OCI-M1 (cell line): ENCODE measurements at regions not wholly inside any gene's neighbourhood (a gene's known extent, or its start where the extent isn't known, plus 50 kb on each side); places are given as distances from the start of the nearest gene placed in this dataset.
A peak's percentile ranks its signal among the peaks of the same experiment; 100 is the strongest.
"Not testable (repeated sequence)": the region's sequence is repeated elsewhere in the genome, so short reads cannot be mapped to it uniquely, and the experiment has no call there.

Experiments
- DNase-seq: peaks from one replicate; lab custom pipeline; 2025; lab: John Stamatoyannopoulos, UW

DNA sequence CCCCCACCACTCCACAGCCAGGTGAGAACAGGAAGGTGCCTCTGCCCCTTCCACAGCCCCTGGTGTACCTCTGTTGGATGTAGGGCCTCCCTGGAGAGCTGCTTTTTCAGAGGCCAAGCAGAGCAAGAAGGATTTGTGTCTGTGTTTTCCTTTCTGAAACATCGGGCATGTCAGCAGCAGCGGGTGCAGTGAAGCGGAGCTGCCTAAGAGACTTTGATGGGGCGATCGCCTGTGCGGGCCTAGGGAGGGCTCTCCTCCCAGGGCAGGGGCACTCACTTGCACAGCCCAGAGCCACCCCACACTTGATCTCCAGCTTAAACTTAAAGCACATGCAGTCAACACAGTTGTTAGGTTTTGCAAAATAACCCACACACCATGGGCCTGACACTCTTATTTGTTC is 324.7 kb downstream of the ACTR3B start:
- no peak for DNase-seq

DNA sequence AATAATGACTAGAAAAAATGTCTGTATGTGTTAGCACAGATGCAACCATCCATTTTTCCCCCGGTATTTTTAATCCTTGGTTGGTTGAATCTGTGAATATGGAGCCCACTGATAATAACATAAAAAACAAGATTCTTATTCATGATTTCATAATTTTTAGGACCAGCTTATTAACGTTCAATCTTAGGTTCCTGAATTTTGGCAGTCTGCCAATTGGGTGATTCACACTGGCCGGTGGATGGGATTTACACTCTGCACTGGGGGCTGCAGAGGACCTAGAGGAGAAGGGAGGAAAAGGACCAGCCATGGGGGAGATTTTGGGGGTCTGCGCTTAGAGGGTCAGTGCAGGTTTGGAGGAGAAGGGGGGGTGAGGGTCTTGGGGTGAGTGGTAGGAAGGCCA is 327.9 kb downstream of the ACTR3B start:
- DNase-seq = no peak

DNA sequence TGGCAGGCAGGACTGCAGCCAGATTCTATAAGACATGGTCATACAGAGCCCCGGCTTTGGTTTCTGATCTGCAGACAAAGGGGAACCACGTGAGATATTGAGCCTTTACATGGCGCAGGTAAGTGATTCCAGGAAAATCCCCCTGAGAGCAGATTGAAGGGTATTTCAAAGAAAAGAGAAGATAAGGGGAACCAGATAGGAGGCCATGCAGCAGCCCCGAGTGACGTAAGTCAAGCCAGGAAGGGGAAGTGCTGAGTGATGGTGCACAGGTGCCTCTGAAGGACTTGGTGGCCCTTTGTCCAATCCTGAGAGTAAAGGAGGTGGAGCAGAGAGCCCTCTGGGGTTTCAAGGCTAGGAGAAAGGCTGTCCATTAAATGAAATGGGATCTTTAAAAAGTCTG is 329.0 kb downstream of the ACTR3B start:
- DNase-seq = no peak

DNA sequence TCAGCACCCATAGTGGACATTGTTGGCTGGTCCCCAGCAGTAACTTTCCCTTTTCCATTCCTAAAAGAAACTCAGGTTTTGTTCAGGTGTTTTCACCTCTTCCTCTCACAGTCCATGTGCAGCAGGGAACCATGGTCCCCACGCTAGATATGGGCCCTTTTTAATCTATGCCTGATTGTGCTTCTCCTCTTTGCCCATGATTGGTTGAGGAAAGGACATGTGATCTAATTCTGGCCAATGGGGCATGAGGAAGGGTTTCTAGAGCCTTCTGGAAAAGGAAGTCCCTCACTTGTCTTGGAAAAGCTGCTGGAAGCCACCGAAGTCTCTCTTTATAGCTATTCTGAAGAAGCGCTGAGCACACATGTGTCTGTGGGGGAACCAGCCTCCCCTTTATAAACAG is 330.7 kb downstream of the ACTR3B start:
- DNase-seq = no peak

DNA sequence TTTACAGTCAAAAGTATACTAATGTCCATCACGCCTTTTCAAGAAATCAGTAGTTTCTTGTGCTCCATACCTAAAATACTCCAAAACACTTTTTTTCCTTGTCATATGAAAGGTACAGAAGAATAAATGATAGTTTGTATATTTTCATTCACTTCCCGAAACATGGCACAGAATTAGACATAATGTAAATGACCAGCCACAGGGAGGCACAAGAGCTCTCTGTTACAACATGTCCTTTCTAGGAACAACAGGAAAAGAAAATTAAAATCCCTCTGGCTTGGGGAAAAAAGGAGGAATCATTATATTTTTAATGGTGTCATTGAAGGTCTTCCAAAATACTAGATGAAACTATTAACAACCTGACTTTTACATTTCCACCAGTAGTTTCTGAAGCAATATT is 331.2 kb downstream of the ACTR3B start:
- no peak for DNase-seq

DNA sequence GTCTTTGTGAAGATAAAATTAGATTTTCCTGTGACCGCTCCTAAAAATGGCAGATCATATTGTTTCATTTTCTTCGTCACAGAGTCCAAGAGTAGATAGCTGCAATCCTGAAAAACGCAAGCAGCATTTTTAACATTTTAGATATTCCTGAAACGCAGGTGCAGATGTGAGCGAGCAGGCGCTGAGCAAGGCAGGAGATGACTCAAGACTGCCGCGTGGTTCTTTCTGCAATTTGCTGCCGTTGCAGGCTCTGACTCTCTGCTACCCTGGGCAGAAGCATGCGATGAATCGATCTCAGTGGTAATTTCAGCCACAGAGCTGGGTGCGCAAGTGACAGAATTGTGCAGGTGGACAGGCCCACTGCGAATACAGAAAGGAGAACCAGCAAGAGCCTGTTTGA is 331.9 kb downstream of the ACTR3B start:
- no peak for DNase-seq

DNA sequence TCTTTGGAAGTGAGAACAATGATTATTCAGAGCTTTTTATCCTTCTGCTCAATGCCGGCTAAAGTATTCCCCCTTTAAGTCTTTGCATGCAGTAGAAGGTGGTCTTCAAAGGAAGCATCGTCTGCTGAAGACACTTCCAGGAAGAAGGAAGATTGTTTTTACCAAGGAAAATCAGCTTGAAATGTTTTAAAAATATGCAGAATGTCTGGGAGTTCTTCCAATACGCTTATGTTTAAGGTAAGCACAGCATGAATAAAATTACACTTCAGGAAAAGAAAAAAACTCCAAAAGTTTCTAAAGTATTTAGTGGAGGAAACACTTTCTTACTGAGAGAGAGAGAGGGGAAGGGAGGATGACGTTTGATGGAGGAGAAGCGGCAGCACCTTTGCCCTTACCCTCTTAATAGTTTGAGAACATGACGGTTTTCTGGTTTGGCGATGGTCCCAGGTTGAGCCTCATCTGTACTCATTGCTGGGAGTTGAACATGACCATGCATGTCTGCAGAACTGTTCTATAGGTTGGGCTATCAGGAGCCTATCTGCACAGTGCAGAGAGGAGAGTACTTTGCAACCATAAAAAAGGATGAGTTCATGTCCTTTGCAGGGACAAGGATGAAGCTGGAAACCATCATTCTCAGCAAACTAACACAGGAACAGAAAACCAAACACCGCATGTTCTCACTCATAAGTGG is 338.1 kb downstream of the ACTR3B start:
- DNase-seq = no peak

DNA sequence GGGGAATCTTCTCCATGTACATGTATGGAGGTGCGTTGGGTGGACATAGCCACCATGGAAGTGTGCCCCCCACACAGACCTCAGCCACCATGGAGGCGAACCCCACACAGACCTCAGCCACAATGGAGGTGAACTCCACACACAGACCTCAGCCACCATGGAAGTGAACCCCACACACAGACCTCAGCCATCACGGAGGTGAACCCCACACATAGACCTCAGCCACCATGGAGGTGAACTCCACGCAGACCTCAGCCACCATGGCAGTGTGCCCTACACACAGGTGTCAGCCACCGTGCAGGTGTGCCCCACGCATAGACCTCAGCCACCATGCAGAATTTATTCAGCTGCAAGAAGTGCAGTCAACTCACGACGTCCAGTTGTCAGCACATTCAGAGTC is 339.7 kb downstream of the ACTR3B start:
- DNase-seq = no peak

DNA sequence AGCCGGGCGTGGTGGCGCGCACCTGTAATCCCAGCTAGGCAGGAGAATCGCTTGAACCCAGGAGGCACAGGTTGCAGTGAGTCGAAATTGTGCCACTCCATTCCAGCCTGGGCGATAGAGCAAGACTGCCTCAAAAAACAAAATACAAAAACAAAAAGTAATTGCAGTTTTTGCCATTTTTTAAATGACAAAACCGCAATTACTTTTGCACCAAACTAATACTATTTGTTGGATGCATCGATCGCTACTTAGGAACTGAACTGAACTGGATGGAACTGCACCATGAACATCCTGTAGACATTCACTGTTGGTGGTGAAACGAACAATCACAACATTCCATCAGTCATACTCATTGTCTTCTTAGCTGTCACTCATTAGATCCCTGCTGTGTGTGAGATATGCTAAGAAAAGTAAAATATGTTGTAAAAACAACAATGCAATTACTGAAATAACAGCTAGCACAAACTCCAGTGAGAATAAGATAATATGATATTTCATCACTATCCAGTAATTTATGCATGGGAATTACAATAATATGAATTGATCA is 341.2 kb downstream of the ACTR3B start:
- DNase-seq = no peak

DNA sequence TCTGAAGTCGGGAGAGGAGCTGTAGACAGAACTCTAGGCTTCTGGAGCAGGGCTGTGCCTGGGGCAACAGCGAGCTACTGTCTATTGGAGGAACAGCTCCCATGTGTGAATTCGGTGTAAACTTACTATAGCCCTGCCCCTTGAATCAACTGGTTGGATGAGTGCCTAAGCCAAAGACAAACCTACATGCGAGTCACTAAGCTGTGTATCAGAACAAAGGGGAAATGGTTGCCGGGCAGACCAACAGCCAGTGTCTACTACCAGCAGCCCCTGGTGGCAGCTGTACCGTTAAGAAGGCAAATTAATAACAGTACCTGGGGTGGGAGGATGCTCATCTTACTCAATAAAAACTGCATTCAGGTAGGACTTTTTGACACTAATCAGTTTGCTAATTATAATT is 343.6 kb downstream of the ACTR3B start:
- no peak for DNase-seq

DNA sequence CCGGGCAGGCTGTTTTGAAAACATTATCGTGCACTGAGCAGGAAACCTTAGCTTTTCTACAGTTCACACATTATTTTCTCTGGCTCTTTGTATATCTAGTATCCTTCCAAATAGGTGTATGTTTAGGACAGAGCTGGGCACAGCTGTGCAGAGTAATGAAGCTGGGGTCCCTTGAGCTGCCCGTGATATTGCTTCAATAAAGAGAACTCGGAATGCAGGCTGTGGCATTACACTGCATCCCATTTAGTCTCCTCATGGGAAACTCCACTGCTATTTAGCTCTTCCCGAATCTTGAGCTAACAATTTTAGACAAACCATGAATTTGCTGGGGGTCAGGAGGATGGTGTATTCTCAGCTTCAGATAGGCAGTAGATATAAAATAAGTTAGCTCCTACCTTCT is 348.3 kb downstream of the ACTR3B start:
- no peak for DNase-seq

DNA sequence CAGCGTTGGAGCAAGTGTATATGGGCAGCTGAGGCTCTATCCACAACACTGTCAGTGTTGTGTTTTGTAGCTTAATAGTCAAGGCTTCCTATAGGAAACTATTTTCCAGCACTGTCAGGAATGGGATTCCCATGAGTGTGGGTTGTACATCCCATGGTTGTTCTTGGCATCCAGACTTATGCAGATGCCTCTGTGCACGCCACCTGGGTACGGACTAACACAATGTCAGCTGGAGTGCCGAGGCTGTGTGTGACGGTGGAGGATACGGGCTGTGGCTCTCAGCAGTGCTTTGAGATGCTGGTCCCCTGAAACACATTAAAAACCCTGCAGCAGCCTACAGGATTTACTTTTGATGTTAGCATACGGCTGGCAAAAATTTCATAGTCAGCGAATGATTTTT is 350.0 kb downstream of the ACTR3B start:
- DNase-seq = no peak

DNA sequence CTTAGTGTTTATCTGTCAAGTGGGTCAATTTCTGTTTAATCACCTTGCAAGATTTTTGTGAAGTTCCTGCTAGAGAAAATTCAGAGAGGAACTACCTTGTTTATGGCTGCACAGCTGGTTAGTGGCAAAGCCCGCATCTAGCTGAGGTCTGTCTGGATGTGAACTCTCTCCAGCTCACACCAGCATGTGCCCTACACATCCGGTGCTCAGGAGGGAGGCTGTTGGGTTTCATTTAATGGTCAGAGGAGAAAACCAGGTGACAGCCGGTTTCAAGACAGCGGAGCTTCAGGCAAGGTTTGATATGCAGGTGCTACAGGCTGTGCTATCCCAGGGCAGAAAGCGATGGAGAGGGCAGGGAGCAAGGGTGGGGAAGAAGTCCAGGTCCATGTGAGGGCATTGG is 351.1 kb downstream of the ACTR3B start:
- no peak for DNase-seq

DNA sequence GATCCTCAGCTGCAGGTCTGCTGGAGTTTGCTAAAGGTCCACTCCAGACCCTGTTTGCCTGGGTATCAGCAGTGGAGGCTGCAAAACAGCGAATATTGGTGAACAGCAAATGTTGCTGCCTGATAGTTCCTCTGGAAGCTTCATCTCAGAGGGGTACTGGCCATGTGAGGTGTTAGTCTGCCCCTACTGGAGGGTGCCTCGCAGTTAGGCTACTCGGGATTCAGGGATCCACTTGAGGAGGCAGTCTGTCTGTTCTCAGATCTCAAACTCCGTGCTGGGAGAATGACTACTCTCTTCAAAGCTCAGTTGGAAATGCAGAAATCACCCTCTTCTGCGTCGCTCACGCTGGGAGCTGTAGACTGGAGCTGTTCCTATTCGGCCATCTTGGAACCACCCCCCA is 362.7 kb downstream of the ACTR3B start:
- not testable (repeated sequence) for DNase-seq

DNA sequence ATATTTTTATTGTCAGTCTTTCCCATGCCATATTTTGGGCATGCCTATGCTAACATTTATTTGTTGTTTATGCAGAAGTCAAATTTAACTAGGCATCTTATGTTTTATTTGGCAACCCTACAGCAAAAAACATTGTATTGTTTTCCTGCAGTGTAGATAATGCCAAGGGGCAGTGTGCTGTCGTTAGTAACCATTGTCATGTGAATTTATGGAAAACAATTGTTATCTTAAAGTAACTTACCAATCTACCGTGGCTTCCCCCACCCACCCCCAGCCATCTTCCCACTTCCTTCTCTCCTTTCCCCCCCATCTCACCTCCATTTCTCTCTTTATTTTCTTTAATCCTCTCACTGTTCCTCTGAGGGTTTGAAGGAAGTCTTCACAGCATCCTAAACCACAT is 370.5 kb downstream of the ACTR3B start:
- no peak for DNase-seq

DNA sequence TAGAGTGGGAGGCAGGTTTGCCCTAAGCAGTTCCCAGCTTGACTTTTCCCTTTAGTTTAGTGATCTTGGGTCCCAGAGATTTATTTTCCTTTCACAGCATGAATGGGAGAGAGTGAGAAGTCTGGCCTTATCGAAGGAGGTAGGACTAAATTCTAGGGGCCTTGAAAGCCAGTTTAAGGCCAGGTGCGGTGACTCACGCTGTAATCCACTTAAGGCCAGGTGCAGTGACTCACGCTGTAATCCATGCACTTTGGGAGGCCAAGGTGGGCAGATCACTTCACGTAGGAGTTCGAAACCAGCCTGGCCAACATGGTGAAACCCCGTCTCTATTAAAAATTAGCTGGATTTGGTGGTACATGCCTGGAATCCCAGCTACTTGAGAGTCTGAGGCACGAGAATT is 392.2 kb downstream of the ACTR3B start:
- DNase-seq = no peak

DNA sequence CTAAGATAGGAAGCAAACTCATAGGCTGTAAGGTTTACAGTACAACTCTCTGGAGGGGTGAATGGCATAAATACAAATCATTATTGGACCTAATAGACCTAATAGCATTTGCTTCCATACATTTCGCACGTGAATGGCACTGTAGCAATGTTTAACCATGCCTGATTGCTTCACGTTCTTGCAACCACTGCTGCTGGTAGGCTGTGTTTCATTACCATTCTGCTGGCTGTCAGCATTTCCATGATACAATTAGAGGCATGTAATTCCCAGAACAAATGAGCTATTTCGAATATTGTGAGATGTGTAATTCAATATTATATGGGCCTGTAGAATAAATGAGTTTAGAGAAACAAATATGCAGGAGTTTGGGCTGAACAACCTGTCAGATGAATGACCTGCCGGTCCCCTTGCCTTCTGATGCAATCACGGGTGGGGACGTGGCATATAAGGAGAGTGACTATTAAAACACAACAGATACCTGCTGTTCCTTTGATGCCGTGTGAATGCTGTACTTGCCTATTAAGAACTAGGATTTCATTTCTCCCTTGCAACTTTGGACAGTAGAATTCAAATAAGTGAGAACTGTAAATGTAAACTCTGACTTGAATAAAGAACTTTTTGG is 393.4 kb downstream of the ACTR3B start:
- no peak for DNase-seq

DNA sequence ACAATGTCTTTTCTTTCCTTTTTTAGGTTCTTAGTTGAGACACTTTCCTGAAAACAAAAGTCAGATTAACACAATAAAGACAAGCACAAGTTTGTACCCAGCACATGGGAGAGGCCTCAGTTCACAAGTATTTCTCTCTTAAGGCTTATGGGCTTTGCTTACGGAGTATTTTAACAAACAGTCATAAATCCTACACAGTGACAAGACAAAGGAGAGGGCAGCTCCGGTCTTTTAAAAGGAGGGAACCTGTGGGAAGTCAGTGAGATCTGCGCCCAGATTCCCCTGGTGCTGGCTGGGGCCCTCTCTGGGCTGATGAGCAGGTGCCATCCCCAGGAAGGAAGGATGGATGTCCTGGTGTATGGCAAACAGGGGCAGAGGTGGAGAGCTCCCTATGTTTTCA is 398.6 kb downstream of the ACTR3B start:
- no peak for DNase-seq

DNA sequence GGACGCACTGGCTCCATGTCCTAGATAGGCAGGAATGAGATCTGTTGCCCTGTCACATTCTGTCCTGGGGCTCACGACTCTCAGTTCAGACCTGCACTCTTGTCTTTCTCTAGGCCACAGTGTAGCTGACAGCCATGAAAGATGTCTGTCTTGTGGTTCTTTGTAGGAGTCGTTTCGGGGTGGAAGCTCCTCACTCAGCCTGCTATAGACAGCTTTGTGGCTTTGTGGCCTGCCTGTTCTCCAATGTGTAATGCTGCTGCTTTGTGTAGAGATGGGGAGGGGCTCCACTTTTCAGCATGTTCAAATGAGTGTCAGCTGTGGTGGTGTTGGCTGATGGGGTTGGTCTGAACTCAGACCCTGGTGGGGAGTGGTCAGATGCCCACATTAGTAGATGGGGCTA is 410.7 kb downstream of the ACTR3B start:
- no peak for DNase-seq

DNA sequence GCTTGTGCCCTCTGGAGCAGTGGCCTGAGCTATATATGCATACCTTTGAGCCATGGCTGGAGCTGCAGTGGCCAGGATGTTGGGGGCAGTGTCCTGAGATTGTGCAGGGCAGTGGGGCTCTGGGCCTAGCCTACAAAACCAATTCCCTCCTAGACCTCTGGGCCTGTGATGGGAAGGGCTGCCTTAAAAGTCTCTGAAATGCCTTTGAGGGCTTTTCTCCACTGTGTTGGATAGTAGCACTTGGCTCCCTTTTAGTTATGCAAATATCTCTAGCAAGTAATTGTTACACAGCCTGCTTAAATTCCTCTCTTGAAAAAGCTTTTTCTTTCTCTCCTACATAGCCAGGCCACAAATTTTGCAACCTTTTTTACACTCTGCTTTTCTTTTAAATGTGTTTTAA is 426.4 kb downstream of the ACTR3B start:
- no peak for DNase-seq

DNA sequence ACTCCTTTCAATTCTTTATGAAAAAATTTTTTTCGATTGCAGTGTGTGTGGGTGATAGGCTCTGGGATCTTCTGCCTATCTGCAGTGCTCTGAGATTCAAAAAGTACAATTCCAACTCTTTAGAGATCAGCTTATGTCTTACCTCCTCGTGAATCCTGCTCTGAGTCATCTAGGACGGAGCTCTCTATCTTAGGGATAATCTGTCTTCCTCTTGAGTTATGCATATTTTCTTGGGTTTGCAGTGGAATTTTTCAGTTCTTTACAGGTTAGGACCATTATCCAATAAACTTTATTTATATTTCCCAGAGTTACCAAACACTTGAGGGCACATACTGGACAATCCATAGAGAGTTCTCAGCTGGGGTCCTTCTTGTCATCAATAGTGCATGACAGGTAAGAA is 428.6 kb downstream of the ACTR3B start:
- DNase-seq = no peak

DNA sequence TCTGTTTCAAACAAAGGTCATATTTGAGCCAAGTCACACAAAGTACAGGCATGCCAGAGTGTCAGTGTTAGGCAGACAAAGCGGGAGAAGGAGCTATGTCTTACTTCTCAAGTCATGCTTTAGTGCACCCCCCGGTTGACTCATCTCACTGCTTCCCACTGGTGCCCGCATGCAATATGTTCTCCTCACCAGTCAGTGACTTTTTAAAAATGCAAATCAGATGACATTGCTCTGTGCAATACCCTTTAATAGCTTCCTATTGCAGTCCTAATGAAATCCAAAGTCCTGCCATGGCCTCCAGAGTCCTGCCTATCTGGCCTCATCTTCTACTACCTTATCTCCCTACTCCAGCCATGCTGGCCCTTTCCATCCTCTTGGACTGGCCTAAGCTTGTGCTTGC is 429.1 kb downstream of the ACTR3B start:
- DNase-seq = no peak

DNA sequence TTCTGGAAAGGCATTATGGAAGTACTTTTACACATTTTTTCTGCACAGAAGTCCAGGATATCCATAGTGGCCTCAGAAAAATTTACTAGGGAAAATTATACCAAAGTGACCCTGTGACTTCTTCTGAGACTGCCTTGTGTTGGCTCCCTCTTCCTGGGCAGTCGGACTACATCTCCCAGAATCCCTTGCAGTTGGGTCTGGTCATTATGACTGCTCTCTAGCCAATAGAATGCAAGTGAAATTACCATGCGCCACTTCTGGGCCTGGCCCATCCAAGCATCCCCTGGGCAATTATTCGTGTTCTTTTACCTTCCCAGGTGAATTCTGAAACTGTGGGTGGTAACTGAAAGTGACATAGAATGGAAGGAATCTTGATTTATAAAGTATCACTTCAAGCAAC is 430.9 kb downstream of the ACTR3B start:
- DNase-seq = peak; percentile 1

DNA sequence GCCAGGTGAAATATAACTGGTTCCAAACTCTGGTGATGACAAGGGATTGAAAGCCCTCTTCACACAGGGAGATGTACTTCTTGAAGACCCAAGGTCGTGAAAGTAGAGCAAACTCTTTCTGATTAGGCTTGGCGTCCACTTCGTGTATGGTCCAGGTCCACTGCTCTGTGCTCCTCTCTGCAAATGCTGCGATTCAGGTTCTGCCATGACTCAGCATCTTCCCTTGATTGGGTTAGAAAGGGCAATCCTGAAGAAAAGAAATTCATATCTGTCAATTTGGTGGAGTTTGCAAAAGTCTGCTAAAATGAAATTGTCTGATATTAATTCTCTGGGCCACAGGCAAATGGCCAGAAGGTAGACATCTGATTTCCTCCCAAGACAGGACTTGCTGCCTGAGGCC is 431.4 kb downstream of the ACTR3B start:
- no peak for DNase-seq
